Activated CD8-positive, alpha-beta memory T cell treated with anti-CD3 and anti-CD28 coated beads, Interleukin-2, amount 50 U/mL, for 48 hours (primary cell): ENCODE measurements at regions not wholly inside any gene's neighbourhood (a gene's known extent, or its start where the extent isn't known, plus 50 kb on each side); places are given as distances from the start of the nearest gene placed in this dataset.
"Not testable (repeated sequence)": the region's sequence is repeated elsewhere in the genome, so short reads cannot be mapped to it uniquely, and the experiment has no call there.

Experiments used
- DNase-seq: peaks from one replicate; pipeline ENCODE4 v3.0.0-alpha.2; 2020

DNA sequence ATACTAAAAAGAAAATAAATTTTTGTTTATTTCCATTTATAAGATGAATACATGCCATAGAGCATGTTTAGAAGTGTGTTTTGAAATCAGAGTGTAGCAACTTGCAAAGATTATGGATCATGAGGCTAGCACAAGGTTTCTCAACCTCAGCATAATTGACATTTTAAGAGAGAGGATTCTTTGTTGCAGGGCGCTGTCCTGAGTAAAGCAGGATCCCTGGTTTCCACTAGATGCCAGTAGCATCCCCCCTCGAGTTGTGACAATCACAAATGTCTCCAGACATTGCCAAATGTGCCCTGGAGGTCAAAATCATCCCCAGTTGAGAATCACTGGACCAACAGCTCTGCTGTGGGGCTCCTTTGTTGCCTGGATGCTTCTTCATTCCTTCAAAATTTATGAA, 128.5 kb upstream of the RBMS3 start:
- DNase-seq, result no peak

GRCh38 chr3:29153811-29154210, 127.1 kb upstream of the RBMS3 start:
- no peak for DNase-seq

DNA sequence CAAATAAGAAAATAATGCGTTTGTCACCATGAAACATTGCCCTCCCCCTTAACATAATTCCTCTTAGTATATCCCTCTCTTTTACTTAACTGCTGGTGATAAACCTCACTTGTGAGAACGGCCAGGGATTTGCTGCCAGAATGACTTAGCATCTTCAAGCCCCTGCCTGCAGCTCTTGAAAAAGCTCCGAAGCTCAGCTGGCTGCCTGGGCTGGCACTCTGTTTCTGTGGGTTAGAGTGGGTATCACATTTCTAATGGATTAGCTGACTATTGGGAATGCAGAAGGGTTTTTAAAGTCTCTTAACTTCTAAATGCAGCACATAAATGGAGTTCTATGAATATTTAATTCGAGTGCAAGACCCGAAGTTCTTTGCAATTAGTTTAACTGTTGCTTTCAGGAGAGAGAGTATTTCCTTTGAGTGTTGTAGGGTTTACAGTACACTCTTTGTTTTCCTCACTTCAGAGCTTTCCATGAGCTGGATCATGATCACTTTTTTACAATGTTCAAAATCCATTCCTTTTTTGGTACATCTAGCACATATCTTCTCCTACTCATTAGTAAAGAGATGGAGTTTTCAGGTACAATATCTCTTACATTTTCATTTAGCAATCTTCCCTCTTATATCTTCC, 124.7 kb upstream of the RBMS3 start:
- no peak for DNase-seq

GRCh38 chr3:29164825-29165224, 116.0 kb upstream of the RBMS3 start:
- no peak for DNase-seq

DNA sequence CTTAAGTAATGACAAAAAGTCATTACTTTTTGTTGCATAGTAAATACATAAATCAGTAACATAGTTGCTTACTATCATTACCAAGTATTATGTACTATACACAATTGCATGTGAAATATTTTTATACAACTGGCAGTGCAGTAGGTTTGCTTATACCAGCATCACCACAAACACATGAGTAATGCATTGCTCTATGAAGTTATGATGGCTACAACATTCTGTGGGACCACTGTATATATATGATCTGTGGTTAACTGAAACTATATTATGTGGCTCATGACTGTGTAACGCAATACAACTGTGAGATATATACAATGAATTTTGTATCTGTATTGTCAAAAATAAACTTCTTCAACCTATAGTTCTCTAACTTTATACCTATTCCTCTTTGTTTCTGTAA, 113.7 kb upstream of the RBMS3 start:
- DNase-seq, result no peak

DNA sequence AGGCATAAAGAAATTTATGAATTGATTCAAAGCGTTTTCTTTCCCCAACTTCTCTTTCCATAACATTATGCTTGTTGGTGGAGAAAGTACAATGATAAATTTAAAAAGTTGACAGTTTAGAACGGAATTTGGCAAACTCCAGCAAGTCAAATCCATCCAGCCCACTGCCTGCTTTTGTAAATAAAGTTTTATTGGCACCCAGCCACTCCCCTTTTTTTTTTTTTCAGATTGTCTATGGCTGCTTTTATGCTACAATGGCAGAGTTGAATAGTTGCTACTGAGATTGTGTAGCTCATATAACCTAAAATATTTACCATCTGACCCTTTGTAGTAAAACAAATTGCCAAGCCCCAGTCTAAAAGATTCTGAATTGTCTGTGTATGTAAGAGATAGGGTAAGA, 112.8 kb upstream of the RBMS3 start:
- no peak for DNase-seq

- no peak for DNase-seq
Observed at GRCh38 chr3:29168696-29169095, 112.2 kb upstream of the RBMS3 start.

GRCh38 chr3:29169451-29169850, 111.4 kb upstream of the RBMS3 start:
- no peak for DNase-seq

GRCh38 chr3:29171043-29171990, 109.6 kb upstream of the RBMS3 start:
- no peak for DNase-seq

- DNase-seq, result no peak
Observed at GRCh38 chr3:29176501-29176900, 104.4 kb upstream of the RBMS3 start.

GRCh38 chr3:29178809-29179793, 101.8 kb upstream of the RBMS3 start:
- DNase-seq, result no peak

GRCh38 chr3:29181149-29181780, 99.6 kb upstream of the RBMS3 start:
- DNase-seq, result no peak

DNA sequence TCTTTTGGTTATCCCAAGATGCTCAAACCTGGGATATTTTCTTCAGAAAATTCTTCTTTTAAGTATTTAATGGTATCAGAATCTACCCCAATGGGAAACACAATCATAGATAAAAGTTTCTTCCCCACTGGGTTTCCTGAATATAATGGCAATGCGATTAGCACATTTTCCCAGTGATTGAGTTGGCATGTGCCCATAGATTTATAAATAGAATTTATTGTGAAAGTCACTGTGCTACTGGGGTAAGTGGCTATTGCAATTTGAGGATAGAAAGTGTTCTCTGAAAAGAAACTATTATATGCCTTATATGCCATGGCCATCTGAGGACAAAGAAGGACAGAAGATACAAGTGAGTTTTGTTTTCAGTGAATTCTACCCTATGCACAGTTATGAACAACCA, 99.0 kb upstream of the RBMS3 start:
- DNase-seq, result no peak

DNA sequence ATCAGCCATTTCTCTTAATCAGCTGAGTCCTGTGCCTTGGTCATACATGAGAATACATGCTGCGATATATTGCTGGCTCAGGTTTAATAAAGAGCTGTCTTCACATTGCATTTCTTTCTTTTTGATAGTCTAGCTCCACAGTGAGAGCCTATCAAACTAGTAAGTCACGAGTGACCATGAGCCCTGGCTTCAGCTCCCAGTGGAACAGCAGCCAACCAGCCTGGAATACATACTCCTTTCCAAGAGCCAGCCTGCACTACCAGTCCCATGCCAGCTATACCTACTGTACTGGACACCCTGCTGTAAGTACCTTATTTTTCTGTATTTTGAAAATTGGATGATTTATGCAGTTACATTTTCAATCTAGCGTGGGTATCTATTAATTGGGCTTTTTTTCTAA, 98.0 kb upstream of the RBMS3 start:
- DNase-seq, result not testable (repeated sequence)

DNA sequence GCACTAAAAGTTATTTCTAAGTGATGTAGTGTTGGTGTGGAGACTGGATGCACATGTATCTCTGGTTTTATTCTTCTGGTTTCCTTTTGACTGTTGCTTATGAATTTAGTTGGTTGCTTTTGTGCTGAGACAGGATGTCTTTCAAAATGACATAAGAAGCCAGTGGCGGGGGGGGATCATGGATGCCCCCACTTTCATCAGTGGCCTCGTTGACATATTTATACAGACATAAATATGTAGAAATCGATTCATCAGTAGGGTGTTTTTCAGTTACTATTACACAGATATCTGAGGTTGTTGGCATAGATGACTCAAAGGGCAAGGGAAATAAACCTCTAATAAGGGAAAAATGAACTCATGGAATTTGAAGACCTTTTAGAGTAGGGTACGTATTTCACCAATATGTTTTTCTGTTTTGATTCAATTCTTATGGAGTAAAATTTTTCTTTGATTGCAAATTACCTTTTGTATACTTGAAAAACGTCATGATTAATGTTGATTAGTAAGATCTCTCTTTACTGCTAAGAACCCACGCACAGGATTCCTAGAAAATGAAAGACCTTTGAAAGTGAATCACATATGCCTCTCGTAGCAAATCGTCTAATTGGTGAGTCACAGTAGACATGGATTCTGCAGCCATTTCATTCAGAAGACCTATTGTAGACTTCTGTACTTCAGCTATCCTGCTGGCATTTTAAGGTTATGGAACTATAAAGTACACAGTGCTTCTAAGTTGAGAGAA, 97.4 kb upstream of the RBMS3 start:
- no peak for DNase-seq

GRCh38 chr3:29185706-29186105, 95.2 kb upstream of the RBMS3 start:
- no peak for DNase-seq

- DNase-seq, result no peak
Observed at GRCh38 chr3:29186131-29186599, 94.7 kb upstream of the RBMS3 start.

- DNase-seq, result no peak
Observed at GRCh38 chr3:29186982-29187725, 93.7 kb upstream of the RBMS3 start.

- DNase-seq, result no peak
Observed at GRCh38 chr3:29189328-29189727, 91.5 kb upstream of the RBMS3 start.

- DNase-seq, result no peak
Observed at GRCh38 chr3:29194139-29194538, 86.7 kb upstream of the RBMS3 start.

GRCh38 chr3:29195056-29195455, 85.8 kb upstream of the RBMS3 start:
- DNase-seq, result no peak
